ENCODE measurements at regions not wholly inside any gene's neighbourhood (a gene's known extent, or its start where the extent isn't known, plus 50 kb on each side); places are given as distances from the start of the nearest gene placed in this dataset.

DNA sequence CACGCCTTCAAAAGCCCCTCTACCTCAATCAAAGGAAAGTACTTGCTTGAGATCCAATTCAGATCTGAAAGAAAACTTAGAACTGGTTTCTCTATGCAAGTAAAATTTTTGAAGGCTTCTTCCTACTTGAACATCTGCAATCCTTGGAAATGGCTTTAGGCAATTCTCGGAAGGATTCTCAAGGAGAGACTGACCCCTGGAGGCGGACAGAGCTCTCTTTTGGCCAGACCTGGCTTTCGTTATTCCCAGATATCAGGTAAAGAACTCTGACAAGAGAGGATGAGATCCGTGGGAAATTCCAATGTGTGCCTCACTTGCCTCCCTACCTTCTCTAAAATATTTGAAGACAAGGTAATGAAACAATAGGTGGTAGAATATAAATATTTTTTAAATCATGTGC is 670.3 kb upstream of the FAM241A start:
- DNase-seq (ENCODE audit: missing footprints) (no peak), ATAC-seq (no peak)

GRCh38 chr4:111475666-111476065 is 669.6 kb upstream of the FAM241A start:
- ATAC-seq (no peak), DNase-seq (ENCODE audit: missing footprints) (no peak)
- intact Hi-C loops (cut with DNase I), result loop anchor here (5.0 to 10.0 kb wide), 2 partner anchors 191 to 843 kb away; no protein-coding TSS in a partner anchor

More for the DNA sequence above, 670.3 kb upstream of the FAM241A start:
- intact Hi-C loops (cut with DNase I), result loop anchor here (5.0 to 10.0 kb wide), 2 partner anchors 190 to 843 kb away; no protein-coding TSS in a partner anchor

DNA sequence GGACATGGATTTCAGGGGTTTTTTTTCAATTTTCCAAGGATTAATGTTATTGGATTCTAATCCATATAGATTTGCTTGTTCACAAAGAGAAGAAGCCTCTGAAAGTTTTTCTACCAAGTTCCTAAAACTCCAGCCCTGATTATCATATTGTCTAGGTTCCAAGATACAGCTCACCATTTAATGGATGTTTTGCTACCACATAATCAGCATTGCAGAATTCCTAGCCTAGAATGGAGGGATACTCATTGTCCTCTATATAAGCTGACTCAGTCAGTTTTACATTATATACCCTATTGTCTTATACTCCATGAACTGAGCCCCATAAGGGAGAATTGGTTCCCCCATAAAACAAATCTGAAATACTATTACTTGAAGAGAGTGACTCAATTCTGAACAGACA is 664.7 kb upstream of the FAM241A start:
- intact Hi-C loops (cut with DNase I), result no loop called here
- no peak for ATAC-seq
- no peak for DNase-seq (ENCODE audit: missing footprints)

DNA sequence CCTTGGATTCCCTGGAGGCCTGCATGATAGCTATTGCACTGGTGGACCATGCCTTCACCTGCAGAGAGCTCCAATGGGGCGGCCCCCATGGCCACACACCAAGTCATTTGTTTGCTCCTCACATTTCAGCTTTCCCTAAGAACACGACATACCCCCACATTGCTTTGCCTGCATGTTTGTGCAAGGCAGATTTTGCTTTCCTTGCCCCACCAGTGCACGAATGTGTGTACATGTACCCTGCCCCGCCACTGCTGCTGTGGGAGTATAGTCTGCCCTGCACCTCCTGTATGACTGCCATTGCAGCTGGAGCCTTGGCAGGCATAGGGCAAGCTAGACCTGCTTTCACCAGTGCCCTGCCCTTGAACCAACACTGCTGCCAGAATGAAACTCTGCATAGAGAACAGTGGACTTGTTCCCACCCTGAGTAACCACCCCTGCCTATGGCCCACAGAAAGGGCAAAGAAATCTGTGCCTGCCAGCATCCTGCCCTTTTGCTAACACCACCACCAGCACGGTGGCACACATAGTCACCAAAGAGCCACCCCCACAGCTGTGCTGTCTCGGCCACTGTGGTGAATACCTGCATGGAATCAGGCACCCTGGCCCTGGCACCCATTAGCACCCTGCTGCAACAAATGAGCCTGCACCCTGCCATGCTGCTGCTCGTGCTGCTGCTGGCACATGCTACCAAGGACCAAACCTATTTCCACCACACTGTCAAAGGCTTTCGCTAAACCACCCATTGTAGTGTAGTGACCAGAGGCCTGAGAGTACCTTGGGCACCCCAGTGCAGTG is 661.7 kb upstream of the FAM241A start:
- DNase-seq (ENCODE audit: missing footprints), result no peak
- intact Hi-C loops (cut with DNase I), result no loop called here
- peak; percentile 23 for ATAC-seq

DNA sequence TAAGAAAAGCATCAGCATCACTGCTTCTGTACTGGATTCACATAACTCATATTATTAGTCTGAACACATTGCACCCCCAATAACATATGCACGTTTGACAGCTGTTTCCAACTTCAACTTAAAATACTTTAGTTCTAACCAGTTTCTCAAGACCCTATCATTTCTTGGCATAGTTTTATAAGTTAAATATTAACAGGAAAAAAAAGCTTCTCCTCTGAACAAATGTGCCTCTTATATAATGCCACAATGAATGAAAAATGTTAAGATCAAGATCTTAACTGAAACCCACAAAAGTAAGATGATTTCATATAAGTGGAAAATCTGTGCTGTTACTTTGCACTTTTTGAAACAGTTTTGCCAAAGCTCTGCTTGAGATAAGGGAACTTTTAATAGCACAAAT is 652.8 kb upstream of the FAM241A start:
- no peak for DNase-seq (ENCODE audit: missing footprints)
- intact Hi-C loops (cut with DNase I), result no loop called here
- no peak for ATAC-seq

DNA sequence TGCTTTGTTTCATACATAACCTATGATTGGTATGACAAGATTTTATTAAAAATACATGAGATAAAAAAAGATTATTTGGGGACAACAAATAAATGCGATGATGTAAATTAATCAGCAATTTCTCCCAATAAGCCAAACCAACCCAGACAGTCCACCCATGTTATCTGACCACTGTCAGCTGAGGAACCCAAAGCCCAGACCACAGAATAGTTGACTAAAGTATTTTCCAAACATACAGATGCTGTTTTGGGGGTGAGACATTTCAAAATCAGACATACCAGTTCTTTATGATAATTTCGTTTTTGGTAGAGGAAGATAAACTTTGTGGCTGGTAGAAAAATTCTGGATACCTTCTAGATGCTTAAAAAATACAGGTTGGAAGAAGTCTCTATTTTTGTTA is 650.8 kb upstream of the FAM241A start:
- intact Hi-C loops (cut with DNase I), result no loop called here

GRCh38 chr4:111494971-111495370 is 650.3 kb upstream of the FAM241A start:
- intact Hi-C loops (cut with DNase I), result no loop called here
- no peak for ATAC-seq
- no peak for DNase-seq (ENCODE audit: missing footprints)

More for the DNA sequence above, 650.8 kb upstream of the FAM241A start:
- DNase-seq (ENCODE audit: missing footprints) (no peak), ATAC-seq (no peak)

DNA sequence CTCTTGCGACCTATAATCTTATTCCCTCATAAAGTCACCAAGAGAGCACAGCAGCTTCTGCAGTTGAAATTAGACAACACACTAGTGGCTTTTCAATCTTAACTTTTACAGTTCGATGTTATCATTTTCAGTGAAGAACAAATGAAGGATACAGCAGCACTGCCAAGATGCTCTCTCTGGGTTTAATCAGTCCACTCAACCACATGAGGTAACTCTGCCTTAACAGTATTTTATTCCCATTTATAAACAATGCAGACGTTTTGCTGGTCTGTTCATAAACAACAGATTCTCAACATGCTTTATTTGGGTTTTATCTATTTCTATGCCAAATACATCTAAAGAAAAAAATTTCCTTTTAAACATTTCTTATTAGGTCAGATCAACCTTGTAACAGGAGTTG is 646.0 kb upstream of the FAM241A start:
- intact Hi-C loops (cut with DNase I), result no loop called here
- ATAC-seq, result no peak

DNA sequence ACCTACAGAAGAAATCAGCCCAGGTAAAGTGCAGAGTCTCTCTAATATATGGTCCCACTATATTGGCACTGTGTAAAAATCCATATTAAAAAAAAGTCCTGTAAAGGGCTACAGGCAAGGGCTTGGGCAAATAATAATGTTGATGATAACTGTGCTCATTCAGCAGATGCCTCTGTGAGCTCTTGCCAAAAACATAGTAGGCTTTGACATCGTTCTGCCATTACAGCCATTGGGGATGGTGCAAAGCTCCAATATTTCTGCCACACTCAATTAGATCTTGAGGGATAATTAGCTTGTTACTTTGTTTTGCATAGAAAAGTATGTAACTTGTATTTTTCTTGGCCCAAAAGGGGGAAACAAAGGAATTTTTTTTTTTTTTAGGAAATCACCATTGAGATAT is 645.5 kb upstream of the FAM241A start:
- intact Hi-C loops (cut with DNase I), result no loop called here
- no peak for DNase-seq (ENCODE audit: missing footprints)
- no peak for ATAC-seq

More for the DNA sequence above, 646.0 kb upstream of the FAM241A start:
- DNase-seq (ENCODE audit: missing footprints), result no peak

GRCh38 chr4:111500858-111501257 is 644.4 kb upstream of the FAM241A start:
- ATAC-seq, result no peak
- intact Hi-C loops (cut with DNase I), result no loop called here
- DNase-seq (ENCODE audit: missing footprints), result no peak

DNA sequence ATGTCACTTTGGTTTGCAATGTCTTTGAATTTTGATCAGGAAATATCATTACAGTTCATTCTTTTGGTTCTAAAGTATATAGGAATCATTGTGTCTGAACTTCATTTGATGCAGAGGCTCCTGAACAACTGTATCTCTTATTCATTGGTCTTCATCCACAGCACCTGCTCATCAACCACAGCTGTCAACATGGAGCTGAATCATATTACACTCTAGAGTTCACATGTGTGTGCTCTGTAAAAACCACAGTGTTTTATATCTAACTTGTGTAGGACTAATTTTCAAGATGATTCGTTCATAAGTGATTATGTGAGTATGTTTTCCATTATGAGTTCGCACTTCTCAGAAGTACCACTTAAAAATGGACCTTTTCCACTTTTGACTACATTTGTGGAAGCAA is 643.3 kb upstream of the FAM241A start:
- no peak for ATAC-seq
- intact Hi-C loops (cut with DNase I), result no loop called here
- no peak for DNase-seq (ENCODE audit: missing footprints)

DNA sequence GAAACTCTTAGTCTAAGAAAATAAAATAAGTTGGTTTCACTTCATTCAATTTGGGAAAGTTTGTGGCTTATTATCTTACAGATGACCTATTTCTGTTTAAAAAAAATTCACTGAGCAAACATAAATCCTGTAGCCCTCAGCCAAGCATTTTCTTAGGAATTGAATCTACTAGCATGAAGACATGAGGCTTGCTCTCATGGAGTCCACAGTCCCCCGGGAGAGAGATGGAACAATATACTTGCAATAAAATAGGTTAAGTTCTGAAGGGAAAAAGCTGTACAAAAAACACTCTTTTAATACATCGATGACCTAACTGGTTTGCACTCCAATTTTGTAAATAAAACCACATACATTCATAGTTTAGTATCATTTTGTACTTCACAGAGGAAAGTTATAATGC is 642.6 kb upstream of the FAM241A start:
- ATAC-seq (no peak), DNase-seq (ENCODE audit: missing footprints) (no peak)
- intact Hi-C loops (cut with DNase I), result no loop called here

- ATAC-seq, result no peak
- DNase-seq (ENCODE audit: missing footprints), result no peak
- intact Hi-C loops (cut with DNase I), result no loop called here
Measured at GRCh38 chr4:111506706-111507105, 638.5 kb upstream of the FAM241A start.

DNA sequence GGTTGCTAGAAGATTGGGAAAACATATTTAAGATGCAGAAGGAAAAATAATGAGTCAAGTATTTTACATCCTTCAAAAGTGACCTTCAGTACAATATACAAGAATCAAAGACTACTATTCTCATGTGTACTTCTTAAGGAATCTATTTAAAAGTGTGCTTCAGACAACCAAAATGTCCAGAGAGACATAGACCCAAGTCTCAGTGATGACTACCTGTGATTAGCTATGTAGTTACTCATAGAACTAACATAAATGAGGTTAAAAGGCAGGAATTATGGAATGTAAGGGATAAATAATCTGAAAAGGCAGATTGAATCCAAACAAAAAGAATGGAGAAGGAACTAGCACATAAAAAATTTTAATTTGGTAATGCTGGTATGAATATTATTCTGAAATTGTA is 634.7 kb upstream of the FAM241A start:
- DNase-seq (ENCODE audit: missing footprints), result no peak
- ATAC-seq, result no peak
- intact Hi-C loops (cut with DNase I), result no loop called here

- intact Hi-C loops (cut with DNase I), result no loop called here
- DNase-seq (ENCODE audit: missing footprints) (no peak), ATAC-seq (no peak)
Measured at GRCh38 chr4:111512081-111512783, 633.0 kb upstream of the FAM241A start.

DNA sequence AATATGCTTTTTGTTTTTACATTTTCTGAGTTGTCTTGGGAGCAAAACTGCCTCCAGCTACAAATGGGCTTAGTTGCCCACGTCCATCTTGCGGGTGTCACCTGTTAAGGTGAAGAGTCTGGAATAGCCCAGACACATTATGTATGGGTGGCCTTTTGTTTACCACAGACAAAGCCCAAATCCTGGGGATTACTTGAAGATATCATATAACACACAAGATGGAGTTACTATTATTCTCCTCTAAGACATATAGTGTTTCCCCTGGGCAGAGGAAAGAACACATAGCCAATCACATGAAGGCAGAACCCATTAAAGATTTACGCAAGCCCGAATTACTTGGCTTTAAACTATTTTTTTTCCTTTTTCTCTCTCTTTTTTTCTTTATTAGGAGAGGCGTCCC is 625.6 kb upstream of the FAM241A start:
- DNase-seq (ENCODE audit: missing footprints) (no peak), ATAC-seq (no peak)
- intact Hi-C loops (cut with DNase I), result no loop called here

DNA sequence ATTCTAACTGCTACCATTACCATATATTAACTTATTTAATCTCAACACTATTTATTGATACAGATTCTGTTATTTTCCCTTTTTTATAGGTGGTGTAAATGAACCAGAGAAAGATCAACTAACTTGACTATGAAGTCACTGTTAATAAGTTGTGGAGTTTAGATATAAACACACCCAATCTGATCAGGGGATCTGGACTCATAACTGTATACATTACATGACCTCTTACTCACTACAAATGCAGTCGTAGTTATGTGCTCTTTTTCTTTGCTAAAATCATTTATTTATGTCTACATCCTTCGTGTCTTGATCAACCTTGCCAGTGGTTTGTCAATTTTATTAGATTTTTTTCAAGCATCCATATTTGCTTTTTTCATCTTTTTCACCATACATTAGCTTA is 614.8 kb upstream of the FAM241A start:
- DNase-seq (ENCODE audit: missing footprints), result no peak
- ATAC-seq, result no peak
- intact Hi-C loops (cut with DNase I), result no loop called here

- DNase-seq (ENCODE audit: missing footprints) (no peak), ATAC-seq (no peak)
- intact Hi-C loops (cut with DNase I), result no loop called here
Measured at GRCh38 chr4:111535792-111536191, 609.5 kb upstream of the FAM241A start.

- ATAC-seq (no peak), DNase-seq (ENCODE audit: missing footprints) (no peak)
- intact Hi-C loops (cut with DNase I), result no loop called here
Measured at GRCh38 chr4:111537165-111537564, 608.1 kb upstream of the FAM241A start.

DNA sequence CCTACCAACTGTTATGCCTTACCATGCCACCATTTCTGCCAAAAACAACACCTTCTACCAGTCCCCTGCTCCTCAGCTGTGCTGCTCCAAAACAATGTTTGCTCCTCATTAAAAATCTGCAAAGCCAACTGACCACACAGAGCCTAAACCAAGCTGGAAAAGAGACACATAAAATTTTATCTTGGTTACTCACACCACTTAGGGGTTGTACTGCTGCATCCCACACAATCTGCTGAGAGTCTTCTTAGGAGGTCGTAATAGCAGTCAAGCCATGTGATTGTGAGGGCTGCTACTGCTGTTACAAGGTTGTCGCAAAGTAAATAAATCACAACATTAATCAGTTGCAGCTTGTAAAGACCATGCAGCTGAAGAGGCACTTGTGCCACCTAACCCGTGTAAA is 607.4 kb upstream of the FAM241A start:
- no peak for DNase-seq (ENCODE audit: missing footprints)
- intact Hi-C loops (cut with DNase I), result no loop called here
- ATAC-seq, result no peak
